ENCODE measurements at regions not wholly inside any gene's neighbourhood (a gene's known extent, or its start where the extent isn't known, plus 50 kb on each side); places are given as distances from the start of the nearest gene placed in this dataset.

- Histone ChIP-seq H3K27me3 (ENCODE audit: insufficient read depth) (no peaks in the 10 kb centered on the region), H4K20me1 (replicated peaks; ENCODE audit: insufficient read depth) (no peaks in the 10 kb centered on the region), H2AFZ (no peak overlapping the region), H3K36me3 (ENCODE audit: insufficient read depth) (no peaks in the 10 kb centered on the region), H3K79me2 (replicated peaks; ENCODE audit: insufficient read depth) (no peaks in the 10 kb centered on the region), H3K4me3 (no peak overlapping the region), H3F3A (replicated peaks; ENCODE audit: low read depth) (no peaks in the 10 kb centered on the region), H3K9me2 (ENCODE audit: insufficient read depth) (no peaks in the 10 kb centered on the region), H3K4me2 (no peak overlapping the region), H3K27ac (ENCODE audit: low read depth) (no peak overlapping the region), H3K4me1 (ENCODE audit: insufficient read depth) (no peaks in the 10 kb centered on the region)
- peaks cover 4% of the 10 kb centered on the region; the same call in 1 of the 3 replicates for H3K4me1 Mint-ChIP-seq
- H3K27ac Mint-ChIP-seq, result no peak overlapping the region
- peaks cover 63% of the 10 kb centered on the region for H3K36me3 Mint-ChIP-seq (ENCODE audit: low read depth)
- ATAC-seq, result no peak
- TF ChIP-seq CTCF (conservative IDR thresholded peaks at IDR 0.05; ENCODE audit: low read depth in 2 of 2), result no peak
- no peak overlapping the region for H3K4me3 Mint-ChIP-seq
- no peak for DNase-seq (ENCODE audit: low spot score)
- peaks cover 88% of the 10 kb centered on the region for H3K9me3 Mint-ChIP-seq
- peaks cover 8% of the 10 kb centered on the region for H3K27me3 Mint-ChIP-seq (ENCODE audit: insufficient read depth, low read depth, poor library complexity)
Observed at GRCh38 chr7:64614812-64615211, 51.1 kb upstream of the ZNF107 start.

- no peaks in the 10 kb centered on the region for H3K4me1 ChIP-seq (ENCODE audit: insufficient read depth)
- no peaks in the 10 kb centered on the region for H3K27me3 ChIP-seq (ENCODE audit: insufficient read depth)
- DNase-seq (ENCODE audit: low spot score) (no peak), ATAC-seq (no peak)
- H3K9me2 ChIP-seq (ENCODE audit: insufficient read depth), result no peaks in the 10 kb centered on the region
- H3K36me3 ChIP-seq (ENCODE audit: insufficient read depth), result no peaks in the 10 kb centered on the region; the same call in 1 of the 2 replicates
- no peak overlapping the region for H3K27ac ChIP-seq (ENCODE audit: low read depth)
- H3K27ac Mint-ChIP-seq, result no peak overlapping the region
- H3K79me2 ChIP-seq (replicated peaks; ENCODE audit: insufficient read depth), result no peaks in the 10 kb centered on the region
- H4K20me1 ChIP-seq (replicated peaks; ENCODE audit: insufficient read depth), result no peaks in the 10 kb centered on the region
- H3K27me3 Mint-ChIP-seq (ENCODE audit: insufficient read depth, low read depth, poor library complexity), result peaks cover 8% of the 10 kb centered on the region
- H3F3A ChIP-seq (replicated peaks; ENCODE audit: low read depth), result no peaks in the 10 kb centered on the region
- no peak overlapping the region for H3K4me2 ChIP-seq
- H3K4me3 Mint-ChIP-seq, result no peak overlapping the region
- peaks cover 83% of the 10 kb centered on the region for H3K9me3 Mint-ChIP-seq
- no peak overlapping the region for H2AFZ ChIP-seq
- TF ChIP-seq POLR2AphosphoS5 (IDR thresholded peaks at IDR 0.05; ENCODE audit: low read depth) (no peak), NANOG (IDR thresholded peaks at IDR 0.05; ENCODE audit: borderline replicate concordance) (no peak), STAT1 (IDR thresholded peaks at IDR 0.05; ENCODE audit: unreplicated experiment) (no peak), ZNF114 (CRISPR knock-in tag; IDR thresholded peaks at IDR 0.05) (no peak), ZNF462 (CRISPR knock-in tag; IDR thresholded peaks at IDR 0.05) (no peak), REST (IDR thresholded peaks at IDR 0.05; ENCODE audit: unreplicated experiment) (no peak), CTCF (conservative IDR thresholded peaks at IDR 0.05; ENCODE audit: low read depth in 2 of 2) (no peak)
- H3K4me3 ChIP-seq, result no peak overlapping the region
- peaks cover 4% of the 10 kb centered on the region; the same call in 1 of the 3 replicates for H3K4me1 Mint-ChIP-seq
- peaks cover 63% of the 10 kb centered on the region for H3K36me3 Mint-ChIP-seq (ENCODE audit: low read depth)
Observed at GRCh38 chr7:64613653-64614052, 50.8 kb upstream of the ZNF680 start.

All from GM23338 (cell line).